ENCODE measurements at regions not wholly inside any gene's neighbourhood (a gene's known extent, or its start where the extent isn't known, plus 50 kb on each side); places are given as distances from the start of the nearest gene placed in this dataset.

DNA sequence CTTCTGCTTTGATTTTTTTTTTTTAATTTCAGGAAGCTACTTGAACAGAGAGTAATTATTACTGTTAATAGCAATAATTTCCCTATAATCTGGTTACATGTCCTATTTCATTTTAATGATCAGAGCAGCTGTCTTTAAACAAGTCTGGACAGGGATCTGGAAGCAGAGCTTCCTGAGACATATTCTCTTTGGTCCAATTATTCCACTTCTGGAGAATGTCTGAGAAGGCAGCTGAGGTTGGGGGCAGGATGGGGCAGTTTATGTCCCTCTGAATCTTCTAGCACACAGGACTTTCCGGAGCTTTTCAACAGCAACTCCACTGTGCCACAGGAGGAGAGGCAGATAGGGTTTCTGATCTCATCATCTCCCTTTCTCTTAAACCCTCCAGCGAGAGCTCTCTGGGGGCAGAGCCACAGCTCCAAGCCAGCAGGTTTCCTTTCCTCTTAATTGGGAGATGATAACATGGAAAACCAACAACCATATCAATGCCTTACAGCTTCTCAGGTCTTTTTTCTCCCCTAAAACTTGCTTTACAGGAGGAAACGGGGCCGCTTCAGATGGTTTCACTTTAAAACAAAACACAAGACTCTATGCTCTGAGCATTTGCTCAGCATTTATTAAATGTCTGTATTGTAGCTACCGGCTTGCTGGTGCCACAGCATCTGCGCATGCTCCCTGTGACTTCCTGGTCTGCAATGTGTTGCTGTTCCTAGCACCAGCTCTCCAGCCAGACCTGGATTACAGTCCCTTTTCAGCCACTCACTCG, 425.7 kb upstream of the USP24 start:
- Histone ChIP-seq H4K5ac (ENCODE audit: insufficient read length, low read depth, low read length) (no peak overlapping the region), H3K4me3 (ENCODE audit: extremely low read depth in 1 of 4, insufficient read depth in 2 of 4, low read depth in 3 of 4, low read length in 4 of 4) (no peak overlapping the region), H3K36me3 (ENCODE audit: control insufficient read depth in 2 of 4, insufficient read depth in 4 of 4, low read length in 3 of 4) (no peaks in the 10 kb centered on the region), H3K79me1 (ENCODE audit: low read depth, low read length) (no peaks in the 10 kb centered on the region), H2BK12ac (ENCODE audit: low read depth, low read length) (no peak overlapping the region), H3K9ac (replicated peaks in 1 of 4; ENCODE audit: extremely low read depth in 1 of 4, low read depth in 3 of 4, low read length in 3 of 4) (no peak overlapping the region), H2AFZ (ENCODE audit: low read length) (peak overlapping the region; percentile 16; the same call in 1 of the 2 replicates), H3K23ac (ENCODE audit: insufficient read length) (no peak overlapping the region), H3K27ac (ENCODE audit: low read depth, low read length) (no peak overlapping the region), H2BK5ac (ENCODE audit: low read depth, low read length) (no peak overlapping the region), H3K14ac (ENCODE audit: insufficient read length) (no peak overlapping the region), H2AK5ac (ENCODE audit: low read depth, low read length) (no peak overlapping the region), H3K27me3 (replicated peaks in 1 of 4; ENCODE audit: control insufficient read depth in 3 of 4, extremely low read depth in 1 of 4, insufficient read depth in 3 of 4, low read length in 3 of 4) (no peaks in the 10 kb centered on the region), H2BK15ac (ENCODE audit: low read length) (no peak overlapping the region), H2BK120ac (replicated peaks; ENCODE audit: low read depth, low read length) (no peak overlapping the region), H3K4me1 (replicated peaks in 1 of 4; ENCODE audit: control insufficient read depth in 3 of 4, insufficient read depth in 4 of 4, low read length in 3 of 4) (no peaks in the 10 kb centered on the region), H4K20me1 (replicated peaks in 1 of 2; ENCODE audit: control insufficient read depth in 1 of 2, insufficient read depth in 2 of 2, low read length in 2 of 2) (no peaks in the 10 kb centered on the region), H3K79me2 (ENCODE audit: control insufficient read depth in 1 of 2, insufficient read depth in 2 of 2, low read length in 2 of 2) (no peaks in the 10 kb centered on the region), H3K23me2 (ENCODE audit: low read depth, low read length) (no peaks in the 10 kb centered on the region), H2BK20ac (ENCODE audit: low read length) (no peak overlapping the region), H4K91ac (replicated peaks; ENCODE audit: insufficient read length, low read length) (no peak overlapping the region), H3K4me2 (ENCODE audit: insufficient read depth in 1 of 2, low read depth in 2 of 2, low read length in 2 of 2) (no peak overlapping the region), H3K18ac (ENCODE audit: extremely low read depth, low read length) (no peak overlapping the region), H4K8ac (ENCODE audit: extremely low read depth, insufficient read depth, low read length) (no peak overlapping the region), H3K56ac (replicated peaks; ENCODE audit: insufficient read length, low read depth, low read length) (no peak overlapping the region), H3K9me3 (ENCODE audit: insufficient read depth in 2 of 2, low read depth in 1 of 2, low read length in 1 of 2) (no peaks in the 10 kb centered on the region), H3K4ac (replicated peaks; ENCODE audit: insufficient read length, low read depth, low read length) (no peak overlapping the region)
- ChIA-PET POLR2A (ENCODE audit: partially characterized antibody) (no interaction called here), CTCF (ENCODE audit: partially characterized antibody) (interaction anchor here (0.7 to 0.9 kb wide), 3 partner anchors 9 to 231 kb away, joined by 3 to 4 read pairs (median 3); no protein-coding TSS in a partner anchor)
- no peak for DNase-seq (ENCODE audit: low read depth in 1 of 2, low spot score in 2 of 2)
- FAIRE-seq: no peak
- 91% methylated on average over 7 of the region's 7 CpGs; no CpG with 5 or more reads in 1 of the 2 experiments for WGBS, 2 experiments (ENCODE audit: extremely low coverage in 1 of 2, insufficient coverage in 1 of 2, insufficient read length in 1 of 2, insufficient replicate concordance in 2 of 2, low coverage in 1 of 2, low lambda C conversion rate in 2 of 2, missing lambda C conversion rate in 1 of 2)
- TF ChIP-seq CEBPB (IDR thresholded peaks at IDR 0.05; ENCODE audit: low read depth, low read length): no peak
- no peak for TF ChIP-seq SRF (IDR thresholded peaks at IDR 0.05; ENCODE audit: low read depth, low read length)
- TF ChIP-seq POLR2A (IDR thresholded peaks at IDR 0.05; ENCODE audit: control extremely low read depth in 1 of 2, low read depth in 2 of 2, low read length in 2 of 2): no peak
- no peak for TF ChIP-seq YY1 (IDR thresholded peaks at IDR 0.05; ENCODE audit: low read depth, low read length)
- TF ChIP-seq TAF1 (IDR thresholded peaks at IDR 0.05; ENCODE audit: low read depth, low read length): no peak
